GM12878 (cell line): ENCODE measurements at regions not wholly inside any gene's neighbourhood (a gene's known extent, or its start where the extent isn't known, plus 50 kb on each side); places are given as distances from the start of the nearest gene placed in this dataset.

Experiments used
- ATAC-seq: fragments of 200-7000 bp; cut with Tn5 transposase; 3 replicates; pipeline ENCODE4 v1.9.1; 2020; ENCODE audit warnings: mild to moderate bottlenecking, moderate library complexity
- BruUV-seq: library from RNA; stranded (reverse); fragments of 400-500 nt; replicated peaks from 2 replicates; lab custom pipeline; 2021; lab: Mats Ljungman, UMichigan
- CTCF ChIA-PET: fragments of 300-600 bp; sonication (Branson Sonifier 250); formaldehyde crosslinking; extraction: SDS; loops from one replicate; lab custom pipeline; 2021; ENCODE audit warnings: inconsistent platforms; lab: Yijun Ruan, JAX
- POLR2A ChIA-PET: fragments of 350-600 bp; formaldehyde crosslinking; extraction: SDS; loops from one replicate; lab custom pipeline; 2021; ENCODE audit warnings: inconsistent platforms; lab: Charles Lee
- RAD21 ChIA-PET: fragments of 300-600 bp; sonication (Branson Sonifier 250); formaldehyde crosslinking; loops from one replicate; lab custom pipeline; 2023; ENCODE audit warnings: antibody characterized with exemption; ENCODE audit not compliant: unreplicated experiment; lab: Charles Lee
- SMC1A ChIA-PET: fragments of 300-600 bp; sonication (Branson Sonifier 250); formaldehyde crosslinking; loops from one replicate; lab custom pipeline; 2023; ENCODE audit not compliant: unreplicated experiment, uncharacterized antibody; lab: Charles Lee
- DNase-seq: peaks from one replicate; pipeline ENCODE4 v3.0.0-alpha.2; 2011; ENCODE audit warnings: low read depth, low spot score
- FAIRE-seq: peaks from 3 replicates; lab custom pipeline; 2011; peaks lifted over from hg19 to GRCh38; lab: Jason Lieb, UNC
- H2AFZ ChIP-seq: 2 replicates; pipeline ENCODE4 v1.6.0; 2011; ENCODE audit warnings: low read depth, low read length, control low read depth; ENCODE audit not compliant: control insufficient read depth
- H3K27ac ChIP-seq: 2 replicates; pipeline ENCODE4 v1.5.1; 2011; ENCODE audit warnings: control low read depth; ENCODE audit not compliant: control insufficient read depth, insufficient read depth
- H3K27me3 ChIP-seq, 2 experiments: replicated peaks in 1 of 2; 2 replicates each; pipeline versions ENCODE4 v1.6.0 to v1.6.1; 2011; ENCODE audit warnings: low read length in 1 of 2; ENCODE audit not compliant: control insufficient read depth in 2 of 2, insufficient read depth in 2 of 2
- H3K36me3 ChIP-seq, 2 experiments: 2 replicates each; pipeline ENCODE4 v1.5.1; 2011; ENCODE audit warnings: low read length in 1 of 2; ENCODE audit not compliant: control insufficient read depth in 2 of 2, insufficient read depth in 2 of 2
- H3K4me1 ChIP-seq: 2 replicates; pipeline ENCODE4 v1.6.1; 2011; ENCODE audit warnings: mild to moderate bottlenecking, low read length, moderate library complexity, mixed read lengths; ENCODE audit not compliant: control insufficient read depth, insufficient read depth
- H3K4me2 ChIP-seq: 2 replicates; pipeline ENCODE4 v1.6.0; 2011; ENCODE audit warnings: control low read depth; ENCODE audit not compliant: control insufficient read depth, insufficient read depth
- H3K4me3 ChIP-seq: fragments of 200-600 bp; sonication (generic); 2 replicates; pipeline ENCODE4 v1.5.1; 2016
- H3K79me2 ChIP-seq: 2 replicates; pipeline ENCODE4 v1.6.0; 2011; ENCODE audit warnings: low read length; ENCODE audit not compliant: control insufficient read depth, insufficient read depth
- H3K9ac ChIP-seq: 2 replicates; pipeline ENCODE4 v1.8.0; 2011; ENCODE audit warnings: low read length, control low read depth, mixed read lengths; ENCODE audit not compliant: control insufficient read depth, insufficient read depth
- H3K9me3 ChIP-seq: replicated peaks from 3 replicates; pipeline ENCODE4 v1.5.1; 2011; ENCODE audit warnings: mild to moderate bottlenecking, low read length; ENCODE audit not compliant: control insufficient read depth, insufficient read depth
- H4K20me1 ChIP-seq: 2 replicates; pipeline ENCODE4 v1.6.0; 2011; ENCODE audit not compliant: control insufficient read depth, insufficient read depth
- ATF7 ChIP-seq: fragments of 450-650 bp; IDR thresholded peaks from 2 replicates; pipeline ENCODE4 v1.6.1; 2016; ENCODE audit warnings: low read depth, mild to moderate bottlenecking
- CHD4 ChIP-seq: fragments of 200-600 bp; sonication (generic); IDR thresholded peaks from 2 replicates; pipeline ENCODE4 v1.6.1; 2016; ENCODE audit warnings: mild to moderate bottlenecking
- EED ChIP-seq: sonication (generic); IDR thresholded peaks from 2 replicates; pipeline ENCODE4 v1.6.1; 2016; ENCODE audit warnings: antibody characterized with exemption, low read depth
- ELK1 ChIP-seq: IDR thresholded peaks from 2 replicates; pipeline ENCODE4 v1.6.1; 2012; ENCODE audit warnings: low read depth, low read length, improper control_type of control experiment
- HDGF ChIP-seq: fragments of 450-650 bp; IDR thresholded peaks from 2 replicates; pipeline ENCODE4 v1.6.1; 2016; ENCODE audit warnings: antibody characterized with exemption
- IRF4 ChIP-seq: IDR thresholded peaks from 2 replicates; pipeline ENCODE4 v1.6.1; 2011; ENCODE audit warnings: low read depth, low read length
- NR2C1 ChIP-seq: fragments of 450-650 bp; IDR thresholded peaks from 2 replicates; pipeline ENCODE4 v1.6.1; 2017; ENCODE audit warnings: antibody characterized with exemption, mild to moderate bottlenecking, moderate library complexity
- RELB ChIP-seq: fragments of 450-650 bp; IDR thresholded peaks from 2 replicates; pipeline ENCODE4 v1.6.1; 2017; ENCODE audit warnings: low read depth, mild to moderate bottlenecking, moderate library complexity
- SIN3A ChIP-seq: IDR thresholded peaks from 2 replicates; pipeline ENCODE4 v1.6.1; 2012; ENCODE audit warnings: low read depth, low read length, improper control_type of control experiment
- SIX5 ChIP-seq: IDR thresholded peaks from 2 replicates; pipeline ENCODE4 v1.6.1; 2011; ENCODE audit warnings: mild to moderate bottlenecking, low read depth, low read length, moderate library complexity; ENCODE audit not compliant: severe bottlenecking
- SUZ12 ChIP-seq: fragments of 200-600 bp; sonication (generic); IDR thresholded peaks from one replicate; pipeline ENCODE4 v1.6.1; 2018; ENCODE audit warnings: antibody characterized with exemption, mild to moderate bottlenecking; ENCODE audit not compliant: unreplicated experiment
- TARDBP ChIP-seq: IDR thresholded peaks from 2 replicates; pipeline ENCODE4 v1.6.1; 2016; ENCODE audit warnings: borderline replicate concordance
- TBL1XR1 ChIP-seq: IDR thresholded peaks from 2 replicates; pipeline ENCODE4 v1.6.1; 2012; ENCODE audit warnings: low read depth, low read length, improper control_type of control experiment
- WRNIP1 ChIP-seq: IDR thresholded peaks from 2 replicates; pipeline ENCODE4 v1.6.1; 2011; ENCODE audit warnings: low read depth, low read length, improper control_type of control experiment, borderline replicate concordance
- ZZZ3 ChIP-seq: IDR thresholded peaks from 2 replicates; pipeline ENCODE4 v1.6.1; 2011; ENCODE audit warnings: low read depth; ENCODE audit not compliant: control insufficient read depth, insufficient read length
- WGBS: methylation state at CpG from one replicate; pipeline ENCODE4 v1.1.6; 2016; ENCODE audit warnings: low lambda C conversion rate; ENCODE audit not compliant: insufficient replicate concordance, insufficient coverage; ENCODE audit errors: missing lambda C conversion rate; 5-methylcytosine and 5-hydroxymethylcytosine counted together
- in situ Hi-C: fragments of 300-500 bp; cut with MboI; formaldehyde crosslinking; loops from 9 replicates; pipeline ENCODE4 v1.14.3; 2018; ENCODE audit warnings: mixed read lengths
- intact Hi-C: fragments of 100-400 bp; cut with micrococcal nuclease; formaldehyde crosslinking; loops from one replicate; pipeline ENCODE4 v1.14.2; 2022; ENCODE audit not compliant: unreplicated experiment
- TF ChIP-seq, protein P1 (sequence below): fragments of 450-650 bp; IDR thresholded peaks from 2 replicates; pipeline ENCODE4 v1.6.1; 2017; ENCODE audit warnings: mild to moderate bottlenecking, moderate library complexity
- TF ChIP-seq, protein P2 (sequence below): IDR thresholded peaks from 2 replicates; pipeline ENCODE4 v1.6.1; 2012; ENCODE audit warnings: low read length, inconsistent platforms

GRCh38 chr5:104739905-104740304, 1177.3 kb upstream of the NUDT12 start (continued):
- TF ChIP-seq, protein P1, sequence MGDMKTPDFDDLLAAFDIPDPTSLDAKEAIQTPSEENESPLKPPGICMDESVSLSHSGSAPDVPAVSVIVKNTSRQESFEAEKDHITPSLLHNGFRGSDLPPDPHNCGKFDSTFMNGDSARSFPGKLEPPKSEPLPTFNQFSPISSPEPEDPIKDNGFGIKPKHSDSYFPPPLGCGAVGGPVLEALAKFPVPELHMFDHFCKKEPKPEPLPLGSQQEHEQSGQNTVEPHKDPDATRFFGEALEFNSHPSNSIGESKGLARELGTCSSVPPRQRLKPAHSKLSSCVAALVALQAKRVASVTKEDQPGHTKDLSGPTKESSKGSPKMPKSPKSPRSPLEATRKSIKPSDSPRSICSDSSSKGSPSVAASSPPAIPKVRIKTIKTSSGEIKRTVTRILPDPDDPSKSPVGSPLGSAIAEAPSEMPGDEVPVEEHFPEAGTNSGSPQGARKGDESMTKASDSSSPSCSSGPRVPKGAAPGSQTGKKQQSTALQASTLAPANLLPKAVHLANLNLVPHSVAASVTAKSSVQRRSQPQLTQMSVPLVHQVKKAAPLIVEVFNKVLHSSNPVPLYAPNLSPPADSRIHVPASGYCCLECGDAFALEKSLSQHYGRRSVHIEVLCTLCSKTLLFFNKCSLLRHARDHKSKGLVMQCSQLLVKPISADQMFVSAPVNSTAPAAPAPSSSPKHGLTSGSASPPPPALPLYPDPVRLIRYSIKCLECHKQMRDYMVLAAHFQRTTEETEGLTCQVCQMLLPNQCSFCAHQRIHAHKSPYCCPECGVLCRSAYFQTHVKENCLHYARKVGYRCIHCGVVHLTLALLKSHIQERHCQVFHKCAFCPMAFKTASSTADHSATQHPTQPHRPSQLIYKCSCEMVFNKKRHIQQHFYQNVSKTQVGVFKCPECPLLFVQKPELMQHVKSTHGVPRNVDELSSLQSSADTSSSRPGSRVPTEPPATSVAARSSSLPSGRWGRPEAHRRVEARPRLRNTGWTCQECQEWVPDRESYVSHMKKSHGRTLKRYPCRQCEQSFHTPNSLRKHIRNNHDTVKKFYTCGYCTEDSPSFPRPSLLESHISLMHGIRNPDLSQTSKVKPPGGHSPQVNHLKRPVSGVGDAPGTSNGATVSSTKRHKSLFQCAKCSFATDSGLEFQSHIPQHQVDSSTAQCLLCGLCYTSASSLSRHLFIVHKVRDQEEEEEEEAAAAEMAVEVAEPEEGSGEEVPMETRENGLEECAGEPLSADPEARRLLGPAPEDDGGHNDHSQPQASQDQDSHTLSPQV = no peak
- TF ChIP-seq TARDBP (no peak), RELB (no peak)

GRCh38 chr5:104739503-104739902, 1176.9 kb upstream of the NUDT12 start:
- Histone ChIP-seq H2AFZ (no peak overlapping the region), H3K4me1 (no peaks in the 10 kb centered on the region), H3K4me2 (no peak overlapping the region), H3K27ac (no peak overlapping the region), H4K20me1 (no peaks in the 10 kb centered on the region), H3K36me3 (no peaks in the 10 kb centered on the region), H3K27me3 (no peaks in the 10 kb centered on the region), H3K4me3 (no peak overlapping the region), H3K9ac (no peak overlapping the region), H3K79me2 (no peaks in the 10 kb centered on the region), H3K9me3 (no peaks in the 10 kb centered on the region)
- no peak for DNase-seq
- WGBS = 0% methylated on average over 2 of the region's 2 CpGs
- ChIA-PET SMC1A (no interaction called here), RAD21 (no interaction called here), POLR2A (no interaction called here), CTCF (interaction anchor here (0.6 kb wide), 1 partner anchor 326 kb away, joined by 3 read pairs; no protein-coding TSS in a partner anchor)
- intact Hi-C loops = no loop called here
- BruUV-seq = no TSS peak
- in situ Hi-C loops = no loop called here
- ATAC-seq = no peak
- FAIRE-seq = no peak
- TF ChIP-seq NR2C1 = no peak
- no peak for TF ChIP-seq ZZZ3
- TF ChIP-seq, protein P2, sequence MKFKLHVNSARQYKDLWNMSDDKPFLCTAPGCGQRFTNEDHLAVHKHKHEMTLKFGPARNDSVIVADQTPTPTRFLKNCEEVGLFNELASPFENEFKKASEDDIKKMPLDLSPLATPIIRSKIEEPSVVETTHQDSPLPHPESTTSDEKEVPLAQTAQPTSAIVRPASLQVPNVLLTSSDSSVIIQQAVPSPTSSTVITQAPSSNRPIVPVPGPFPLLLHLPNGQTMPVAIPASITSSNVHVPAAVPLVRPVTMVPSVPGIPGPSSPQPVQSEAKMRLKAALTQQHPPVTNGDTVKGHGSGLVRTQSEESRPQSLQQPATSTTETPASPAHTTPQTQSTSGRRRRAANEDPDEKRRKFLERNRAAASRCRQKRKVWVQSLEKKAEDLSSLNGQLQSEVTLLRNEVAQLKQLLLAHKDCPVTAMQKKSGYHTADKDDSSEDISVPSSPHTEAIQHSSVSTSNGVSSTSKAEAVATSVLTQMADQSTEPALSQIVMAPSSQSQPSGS = no peak
- TF ChIP-seq HDGF = no peak
- no peak for TF ChIP-seq WRNIP1
- no peak for TF ChIP-seq SUZ12
- no peak for TF ChIP-seq IRF4
- no peak for TF ChIP-seq ELK1
- no peak for TF ChIP-seq SIX5
- TF ChIP-seq SIN3A = no peak
- TF ChIP-seq EED = no peak
- no peak for TF ChIP-seq CHD4
- TF ChIP-seq TBL1XR1 = no peak
- TF ChIP-seq ATF7 = no peak
